Vagina (tissue), 2 donors: ENCODE measurements at regions not wholly inside any gene's neighbourhood (a gene's known extent, or its start where the extent isn't known, plus 50 kb on each side); places are given as distances from the start of the nearest gene placed in this dataset.

Source experiments
- POLR2A ChIP-seq, 2 donors: fragments of 450-650 bp; IDR thresholded peaks; one replicate each; pipeline ENCODE4 v1.6.1; 2017; ENCODE audit warnings: antibody characterized with exemption in 2 of 2, mild to moderate bottlenecking in 2 of 2, moderate library complexity in 2 of 2
- POLR2AphosphoS5 ChIP-seq, 2 donors: sonication (generic); formaldehyde crosslinking; IDR thresholded peaks; one replicate each; pipeline ENCODE4 v1.9.0; 2017; ENCODE audit warnings: antibody characterized with exemption in 2 of 2, mild to moderate bottlenecking in 2 of 2, low read depth in 1 of 2; ENCODE audit not compliant: insufficient read depth in 1 of 2
- TF ChIP-seq, protein P1 (sequence below), 3 experiments: fragments of 450-650 bp in 2 of 3; fragments of 200-600 bp in 1 of 3; sonication (generic) in 1 of 3; IDR thresholded peaks; one replicate each; pipeline ENCODE4 v1.5.1; 2017 to 2019; ENCODE audit warnings: antibody characterized with exemption in 3 of 3, mild to moderate bottlenecking in 2 of 3, moderate library complexity in 2 of 3

- TF ChIP-seq, protein P1, sequence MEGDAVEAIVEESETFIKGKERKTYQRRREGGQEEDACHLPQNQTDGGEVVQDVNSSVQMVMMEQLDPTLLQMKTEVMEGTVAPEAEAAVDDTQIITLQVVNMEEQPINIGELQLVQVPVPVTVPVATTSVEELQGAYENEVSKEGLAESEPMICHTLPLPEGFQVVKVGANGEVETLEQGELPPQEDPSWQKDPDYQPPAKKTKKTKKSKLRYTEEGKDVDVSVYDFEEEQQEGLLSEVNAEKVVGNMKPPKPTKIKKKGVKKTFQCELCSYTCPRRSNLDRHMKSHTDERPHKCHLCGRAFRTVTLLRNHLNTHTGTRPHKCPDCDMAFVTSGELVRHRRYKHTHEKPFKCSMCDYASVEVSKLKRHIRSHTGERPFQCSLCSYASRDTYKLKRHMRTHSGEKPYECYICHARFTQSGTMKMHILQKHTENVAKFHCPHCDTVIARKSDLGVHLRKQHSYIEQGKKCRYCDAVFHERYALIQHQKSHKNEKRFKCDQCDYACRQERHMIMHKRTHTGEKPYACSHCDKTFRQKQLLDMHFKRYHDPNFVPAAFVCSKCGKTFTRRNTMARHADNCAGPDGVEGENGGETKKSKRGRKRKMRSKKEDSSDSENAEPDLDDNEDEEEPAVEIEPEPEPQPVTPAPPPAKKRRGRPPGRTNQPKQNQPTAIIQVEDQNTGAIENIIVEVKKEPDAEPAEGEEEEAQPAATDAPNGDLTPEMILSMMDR (IDR thresholded peaks at IDR 0.05), result no peak
- TF ChIP-seq POLR2A (IDR thresholded peaks at IDR 0.05), result no peak
- TF ChIP-seq POLR2AphosphoS5 (IDR thresholded peaks at IDR 0.05; ENCODE audit: insufficient read depth in 1 of 2, low read depth in 1 of 2), result no peak
Observed at GRCh38 chr6:47974106-47974505, 136.9 kb downstream of the PTCHD4 start.
